GM12873 (cell line): ENCODE measurements at regions not wholly inside any gene's neighbourhood (a gene's known extent, or its start where the extent isn't known, plus 50 kb on each side); places are given as distances from the start of the nearest gene placed in this dataset.

Experiments
- CTCF ChIP-seq: IDR thresholded peaks from 2 replicates; pipeline ENCODE4 v1.5.1; 2012; ENCODE audit warnings: low read depth, mild to moderate bottlenecking, moderate library complexity, low read length, control low read depth; ENCODE audit not compliant: insufficient read depth; ENCODE audit errors: missing control alignments

GRCh38 chr14:48709277-48709785, 876.8 kb downstream of the RPS29 start:
- no peak for TF ChIP-seq CTCF

- TF ChIP-seq CTCF: no peak
Observed at GRCh38 chr14:48704639-48705038, 881.5 kb downstream of the RPS29 start.

- TF ChIP-seq CTCF: no peak
Observed at GRCh38 chr14:48703728-48704467, 882.3 kb downstream of the RPS29 start.

DNA sequence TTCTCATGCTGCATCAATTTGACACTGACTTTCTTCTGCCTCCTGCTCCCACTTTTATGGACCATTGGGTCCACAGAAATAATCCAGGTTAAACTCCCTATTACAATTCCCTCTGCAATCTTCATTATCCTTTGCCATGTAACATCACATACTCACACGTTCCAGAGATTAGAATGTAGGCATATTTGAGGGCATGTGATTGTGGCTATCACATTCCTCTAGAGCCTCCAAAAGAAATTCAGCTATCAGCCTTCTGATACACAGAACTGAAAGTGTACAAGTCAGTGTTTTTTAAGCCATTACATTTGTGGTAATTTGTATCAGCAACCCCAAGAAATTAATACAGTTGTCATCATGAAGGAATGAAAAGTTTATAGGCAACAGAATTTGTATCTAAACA, 892.4 kb downstream of the RPS29 start:
- no peak for TF ChIP-seq CTCF

- TF ChIP-seq CTCF: no peak
Observed at GRCh38 chr14:48690349-48690748, 895.8 kb downstream of the RPS29 start.

DNA sequence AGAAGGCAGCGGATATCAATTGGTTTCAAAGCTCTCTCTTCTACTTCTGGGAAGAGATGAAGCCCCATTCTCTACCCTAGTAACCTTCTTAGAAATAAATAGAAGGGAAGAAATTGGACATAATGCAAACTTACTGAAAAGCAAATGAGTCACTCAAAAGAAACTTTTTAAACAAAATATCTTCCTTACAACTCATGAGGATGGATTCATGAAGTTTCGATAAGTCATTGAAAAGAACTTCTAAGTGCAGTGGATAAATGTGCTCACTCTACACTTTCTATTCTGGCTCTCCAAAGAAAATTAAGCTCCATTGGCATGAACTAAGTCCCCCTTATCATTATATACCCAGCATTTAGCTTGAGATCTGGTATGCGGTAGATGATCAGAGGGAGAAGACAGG, 899.5 kb downstream of the RPS29 start:
- TF ChIP-seq CTCF: no peak

DNA sequence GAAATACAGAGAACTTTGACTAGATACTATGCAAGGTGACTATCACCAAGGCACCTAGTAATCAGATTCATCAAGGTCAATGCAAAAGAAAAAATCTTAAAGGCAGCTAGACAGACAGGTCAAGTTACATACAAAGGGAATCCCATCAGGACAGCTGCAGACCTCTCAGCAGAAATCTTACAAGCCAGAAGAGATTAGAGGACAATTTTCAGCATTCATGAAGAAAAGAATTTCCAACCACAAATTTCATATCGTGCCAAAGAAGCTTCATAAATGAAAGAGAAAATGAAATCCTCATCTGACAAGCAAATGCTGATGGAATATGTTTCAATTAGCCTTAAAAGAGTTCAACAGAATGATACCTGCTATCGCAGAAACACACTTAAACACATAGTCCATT, 913.7 kb downstream of the RPS29 start:
- TF ChIP-seq CTCF: no peak
